ENCODE measurements at regions not wholly inside any gene's neighbourhood (a gene's known extent, or its start where the extent isn't known, plus 50 kb on each side); places are given as distances from the start of the nearest gene placed in this dataset.

DNA sequence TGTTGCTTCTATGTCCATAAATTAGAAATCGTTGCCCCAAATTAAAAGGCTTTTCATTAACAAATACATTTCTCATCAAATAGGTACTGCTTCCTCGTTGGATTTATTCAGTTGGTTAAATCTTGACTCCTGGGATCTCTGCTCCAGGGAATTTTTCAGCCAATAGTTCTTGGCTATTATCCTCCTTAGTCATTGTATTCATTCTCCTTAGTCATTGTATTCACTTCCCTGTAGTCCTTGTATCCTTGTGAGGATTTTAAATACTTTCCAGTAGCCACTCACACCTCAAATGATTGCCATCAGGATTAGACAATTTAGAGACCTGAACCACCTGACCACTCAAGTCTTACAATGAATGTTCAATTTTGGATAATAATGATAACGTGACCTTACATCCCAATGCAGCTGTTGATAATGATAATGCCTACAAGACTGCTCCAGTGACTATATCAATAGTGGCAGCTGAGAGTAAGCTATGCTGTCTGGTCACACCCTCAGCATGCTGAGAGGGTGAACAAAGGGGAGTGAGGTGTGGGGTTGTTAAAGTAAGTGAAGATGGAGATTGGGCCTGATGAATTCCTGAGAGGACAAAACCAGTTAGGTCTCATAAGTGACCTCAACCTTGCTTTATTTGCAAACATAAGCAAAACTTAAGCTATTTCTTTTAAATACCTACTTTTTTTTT lies 193.7 kb upstream of the RTL1 start:
- no peak for DNase-seq
- Histone ChIP-seq H3K4me1 (ENCODE audit: insufficient read depth) (no peaks in the 10 kb centered on the region), H3K4me3 (no peak overlapping the region), H2AFZ (no peak overlapping the region), H3K27me3 (replicated peaks; ENCODE audit: insufficient read depth) (peaks cover 26% of the 10 kb centered on the region; the same call in 1 of the 2 replicates), H3K27ac (no peak overlapping the region), H4K20me1 (ENCODE audit: insufficient read depth) (no peaks in the 10 kb centered on the region), H3K9me3 (ENCODE audit: low read depth) (no peaks in the 10 kb centered on the region), H3F3A (ENCODE audit: insufficient read depth) (no peaks in the 10 kb centered on the region), H3K9me2 (ENCODE audit: insufficient read depth) (no peaks in the 10 kb centered on the region), H3K79me2 (ENCODE audit: insufficient read depth) (no peaks in the 10 kb centered on the region), H3K4me2 (ENCODE audit: unreplicated experiment) (no peak overlapping the region), H3K9ac (no peak overlapping the region), H3K36me3 (ENCODE audit: low read depth) (no peaks in the 10 kb centered on the region)
- WGBS, 2 experiments (ENCODE audit: low coverage in 1 of 2, low lambda C conversion rate in 2 of 2, missing lambda C conversion rate in 2 of 2), result 26 to 32% methylated on average over 3 of the region's 3 CpGs
- no peak for TF ChIP-seq EZH2 (IDR thresholded peaks at IDR 0.05; ENCODE audit: insufficient read depth, poor library complexity, severe bottlenecking)
- in situ Hi-C loops (cut with MboI), result no loop called here

DNA sequence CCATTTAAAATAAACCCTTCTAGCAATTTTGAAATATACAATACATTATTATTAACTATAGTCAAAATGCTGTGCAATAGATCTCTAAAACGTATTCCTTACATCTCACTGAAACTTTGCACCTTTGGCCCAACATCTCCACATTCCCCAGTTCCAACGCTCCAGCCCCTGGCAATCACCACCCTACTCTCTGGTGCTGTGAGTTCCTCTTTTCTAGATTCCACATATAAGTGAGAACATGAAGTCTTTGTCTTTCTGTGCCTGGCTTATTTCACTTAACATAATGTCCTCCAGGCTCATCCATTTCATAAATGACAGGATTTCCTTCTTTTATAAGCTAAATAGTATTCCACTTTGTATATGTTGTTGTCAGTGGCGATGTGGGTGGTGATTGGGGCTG lies 194.7 kb upstream of the RTL1 start:
- Histone ChIP-seq H3F3A (ENCODE audit: insufficient read depth) (no peaks in the 10 kb centered on the region), H3K79me2 (ENCODE audit: insufficient read depth) (no peaks in the 10 kb centered on the region), H3K27ac (no peak overlapping the region), H3K9me3 (ENCODE audit: low read depth) (no peaks in the 10 kb centered on the region), H3K36me3 (ENCODE audit: low read depth) (no peaks in the 10 kb centered on the region), H3K4me3 (no peak overlapping the region), H3K4me1 (ENCODE audit: insufficient read depth) (no peaks in the 10 kb centered on the region), H3K4me2 (ENCODE audit: unreplicated experiment) (no peak overlapping the region), H3K9me2 (ENCODE audit: insufficient read depth) (no peaks in the 10 kb centered on the region), H4K20me1 (ENCODE audit: insufficient read depth) (no peaks in the 10 kb centered on the region), H3K9ac (no peak overlapping the region), H2AFZ (no peak overlapping the region), H3K27me3 (replicated peaks; ENCODE audit: insufficient read depth) (peaks cover 26% of the 10 kb centered on the region; the same call in 1 of the 2 replicates)
- WGBS, 2 experiments (ENCODE audit: low coverage in 1 of 2, low lambda C conversion rate in 2 of 2, missing lambda C conversion rate in 2 of 2), result 25 to 28% methylated on average over 3 of the region's 3 CpGs
- TF ChIP-seq EZH2 (IDR thresholded peaks at IDR 0.05; ENCODE audit: insufficient read depth, poor library complexity, severe bottlenecking), result no peak
- no peak for TF ChIP-seq EZH2phosphoT487 (IDR thresholded peaks at IDR 0.05; ENCODE audit: insufficient read depth, low read depth)
- no peak for DNase-seq
- in situ Hi-C loops (cut with MboI), result no loop called here

DNA sequence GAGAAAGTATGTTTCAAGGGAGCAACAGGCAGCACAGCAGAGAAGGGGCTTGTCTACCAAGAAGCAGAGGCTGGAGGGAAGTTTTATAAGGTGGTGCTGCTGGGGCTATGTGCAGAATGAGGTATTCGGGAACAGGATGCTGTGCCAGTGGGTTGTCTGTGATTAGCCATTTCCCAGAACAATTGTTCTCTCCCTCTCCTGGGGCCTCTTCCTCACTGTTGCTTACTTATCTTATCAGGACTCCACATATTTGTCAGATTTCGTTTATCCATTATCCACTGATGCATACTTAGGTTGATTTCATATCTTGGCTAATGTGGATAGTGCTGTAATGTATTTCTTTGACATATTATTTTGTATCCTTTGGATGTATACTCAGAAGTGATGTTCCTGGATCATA lies 195.1 kb upstream of the RTL1 start:
- Histone ChIP-seq H3K4me3 (no peak overlapping the region), H3F3A (ENCODE audit: insufficient read depth) (no peaks in the 10 kb centered on the region), H3K4me2 (ENCODE audit: unreplicated experiment) (no peak overlapping the region), H3K27ac (no peak overlapping the region), H3K79me2 (ENCODE audit: insufficient read depth) (no peaks in the 10 kb centered on the region), H3K9ac (no peak overlapping the region), H4K20me1 (ENCODE audit: insufficient read depth) (no peaks in the 10 kb centered on the region), H3K4me1 (ENCODE audit: insufficient read depth) (no peaks in the 10 kb centered on the region), H3K36me3 (ENCODE audit: low read depth) (no peaks in the 10 kb centered on the region), H3K27me3 (replicated peaks; ENCODE audit: insufficient read depth) (peaks cover 26% of the 10 kb centered on the region; the same call in 1 of the 2 replicates), H3K9me3 (ENCODE audit: low read depth) (no peaks in the 10 kb centered on the region), H2AFZ (no peak overlapping the region), H3K9me2 (ENCODE audit: insufficient read depth) (no peaks in the 10 kb centered on the region)
- 8 to 18% methylated on average over 2 of the region's 2 CpGs for WGBS, 2 experiments (ENCODE audit: low coverage in 1 of 2, low lambda C conversion rate in 2 of 2, missing lambda C conversion rate in 2 of 2)
- in situ Hi-C loops (cut with MboI), result no loop called here
- no peak for TF ChIP-seq EZH2phosphoT487 (IDR thresholded peaks at IDR 0.05; ENCODE audit: insufficient read depth, low read depth)
- TF ChIP-seq EZH2 (IDR thresholded peaks at IDR 0.05; ENCODE audit: insufficient read depth, poor library complexity, severe bottlenecking), result no peak
- DNase-seq, result no peak

DNA sequence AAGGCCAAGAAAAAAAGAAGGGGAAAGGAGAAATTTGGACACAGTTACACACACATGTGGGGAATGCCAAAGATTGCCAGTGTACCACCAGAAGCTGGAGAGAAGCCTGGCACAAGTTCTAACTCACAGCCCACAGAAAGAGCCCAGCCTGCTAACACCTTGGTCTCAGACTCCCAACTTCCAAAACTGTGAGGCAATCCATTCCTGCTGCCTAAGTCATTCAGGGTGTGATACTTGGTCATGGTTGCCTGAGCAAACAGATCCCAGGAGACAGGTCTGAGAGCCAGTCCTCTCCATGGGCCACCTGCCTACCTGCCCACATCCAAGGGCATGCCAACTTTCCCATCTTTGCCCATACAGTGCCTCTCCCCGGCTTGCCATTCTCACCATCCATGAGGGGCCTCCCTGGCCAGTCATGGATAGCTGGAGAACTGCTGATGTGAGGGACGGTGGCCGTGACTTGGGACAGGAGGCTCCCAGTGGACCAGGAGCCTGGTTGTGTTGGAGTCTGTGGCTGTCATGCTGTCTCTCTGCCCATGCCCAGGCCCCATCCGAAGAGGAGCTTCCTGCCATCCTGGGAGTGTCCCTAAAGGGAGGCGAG lies 198.0 kb upstream of the RTL1 start:
- H3K9me3 ChIP-seq (ENCODE audit: low read depth), result no peaks in the 10 kb centered on the region
- peaks cover 13% of the 10 kb centered on the region; the same call in 1 of the 2 replicates for H3K27me3 ChIP-seq (replicated peaks; ENCODE audit: insufficient read depth)
- in situ Hi-C loops (cut with MboI), result no loop called here
- H3K27ac ChIP-seq, result no peak overlapping the region
- H3F3A ChIP-seq (ENCODE audit: insufficient read depth), result no peaks in the 10 kb centered on the region
- H3K79me2 ChIP-seq (ENCODE audit: insufficient read depth), result no peaks in the 10 kb centered on the region
- H3K4me2 ChIP-seq (ENCODE audit: unreplicated experiment), result no peak overlapping the region
- no peaks in the 10 kb centered on the region for H4K20me1 ChIP-seq (ENCODE audit: insufficient read depth)
- no peaks in the 10 kb centered on the region for H3K36me3 ChIP-seq (ENCODE audit: low read depth)
- no peak for TF ChIP-seq EZH2phosphoT487 (IDR thresholded peaks at IDR 0.05; ENCODE audit: insufficient read depth, low read depth)
- TF ChIP-seq EZH2 (IDR thresholded peaks at IDR 0.05; ENCODE audit: insufficient read depth, poor library complexity, severe bottlenecking), result no peak
- H3K9me2 ChIP-seq (ENCODE audit: insufficient read depth), result no peaks in the 10 kb centered on the region
- WGBS, 2 experiments (ENCODE audit: low coverage in 1 of 2, low lambda C conversion rate in 2 of 2, missing lambda C conversion rate in 2 of 2), result 52 to 56% methylated on average over 5 of the region's 5 CpGs
- H3K4me3 ChIP-seq, result no peak overlapping the region
- no peak overlapping the region for H3K9ac ChIP-seq
- DNase-seq, result peak; percentile 23
- H2AFZ ChIP-seq, result no peak overlapping the region
- no peaks in the 10 kb centered on the region for H3K4me1 ChIP-seq (ENCODE audit: insufficient read depth)
